HG03159 (cell line): ENCODE measurements at regions not wholly inside any gene's neighbourhood (a gene's known extent, or its start where the extent isn't known, plus 50 kb on each side); places are given as distances from the start of the nearest gene placed in this dataset.

Experiments used
- ATAC-seq: cut with Tn5 transposase; IDR thresholded peaks from one replicate; pipeline ENCODE4 v1.9.1; 2021; ENCODE audit warnings: mild to moderate bottlenecking, moderate library complexity; ENCODE audit not compliant: unreplicated experiment

DNA sequence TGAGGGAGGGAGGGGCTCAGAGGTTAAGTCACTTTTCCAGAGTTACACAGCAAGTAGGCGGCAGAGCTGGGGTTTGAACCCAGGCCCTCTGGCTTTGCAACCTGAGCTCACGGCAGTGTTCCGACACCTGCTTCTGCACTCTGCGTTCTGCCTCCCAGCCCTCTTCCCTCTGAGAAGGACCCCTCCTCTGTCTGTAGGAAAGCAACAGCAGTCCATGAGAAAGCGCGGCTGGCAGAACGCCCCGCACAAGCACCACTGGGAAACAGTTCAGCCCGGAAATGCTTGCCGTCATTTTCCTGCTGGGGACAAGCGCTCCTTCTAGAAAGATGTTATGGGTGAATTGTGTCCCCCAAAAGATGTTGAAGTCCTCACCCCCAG lies 241.1 kb downstream of the NPHP4 start:
- no peak for ATAC-seq

DNA sequence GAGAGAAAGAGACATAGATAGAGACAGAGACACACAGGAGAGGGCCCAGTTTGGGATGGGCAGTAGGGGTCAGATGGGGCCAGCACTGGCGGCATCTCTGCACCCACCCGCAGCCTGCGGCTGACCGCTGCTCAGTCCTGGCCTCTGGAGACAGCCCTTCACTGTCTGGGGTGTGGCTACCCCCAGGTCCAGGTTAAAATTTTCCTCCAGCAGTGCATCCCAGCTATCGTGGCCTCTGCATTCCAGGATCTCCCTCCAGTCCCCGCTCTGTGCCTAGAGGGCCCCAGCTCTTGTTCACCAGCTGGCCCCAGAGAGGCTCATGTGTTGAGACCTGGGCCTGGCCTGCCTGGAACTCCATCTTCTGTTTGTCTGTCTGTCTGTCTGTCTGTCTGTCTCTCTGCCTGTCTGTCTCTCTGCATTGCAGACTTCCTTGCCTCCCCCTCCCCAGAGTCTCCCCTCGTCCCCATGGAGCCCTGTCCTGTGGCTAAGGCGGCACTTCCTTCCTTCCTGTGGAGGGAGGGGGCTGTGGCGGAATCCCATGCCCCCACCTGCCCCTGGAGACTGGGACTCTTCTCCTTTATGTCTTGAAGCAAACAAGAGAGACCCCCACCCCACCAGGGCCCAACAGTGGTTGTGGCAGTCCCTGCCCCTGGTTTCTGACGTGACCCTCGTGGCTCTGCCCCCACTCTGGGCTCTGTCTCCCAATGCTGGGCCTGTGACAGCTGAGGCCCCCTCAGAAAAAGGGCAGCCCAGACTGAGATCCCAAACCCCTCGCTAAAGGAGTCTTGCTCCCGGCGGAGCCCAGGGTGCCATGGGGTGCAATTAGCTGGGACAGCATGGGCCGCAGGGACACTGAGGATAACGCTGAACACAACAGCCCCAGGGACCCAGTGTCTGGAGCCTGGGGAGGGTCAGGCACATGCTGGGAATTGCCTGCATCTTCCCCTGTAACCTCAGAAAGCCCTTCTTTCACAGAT lies 241.8 kb downstream of the NPHP4 start:
- no peak for ATAC-seq

DNA sequence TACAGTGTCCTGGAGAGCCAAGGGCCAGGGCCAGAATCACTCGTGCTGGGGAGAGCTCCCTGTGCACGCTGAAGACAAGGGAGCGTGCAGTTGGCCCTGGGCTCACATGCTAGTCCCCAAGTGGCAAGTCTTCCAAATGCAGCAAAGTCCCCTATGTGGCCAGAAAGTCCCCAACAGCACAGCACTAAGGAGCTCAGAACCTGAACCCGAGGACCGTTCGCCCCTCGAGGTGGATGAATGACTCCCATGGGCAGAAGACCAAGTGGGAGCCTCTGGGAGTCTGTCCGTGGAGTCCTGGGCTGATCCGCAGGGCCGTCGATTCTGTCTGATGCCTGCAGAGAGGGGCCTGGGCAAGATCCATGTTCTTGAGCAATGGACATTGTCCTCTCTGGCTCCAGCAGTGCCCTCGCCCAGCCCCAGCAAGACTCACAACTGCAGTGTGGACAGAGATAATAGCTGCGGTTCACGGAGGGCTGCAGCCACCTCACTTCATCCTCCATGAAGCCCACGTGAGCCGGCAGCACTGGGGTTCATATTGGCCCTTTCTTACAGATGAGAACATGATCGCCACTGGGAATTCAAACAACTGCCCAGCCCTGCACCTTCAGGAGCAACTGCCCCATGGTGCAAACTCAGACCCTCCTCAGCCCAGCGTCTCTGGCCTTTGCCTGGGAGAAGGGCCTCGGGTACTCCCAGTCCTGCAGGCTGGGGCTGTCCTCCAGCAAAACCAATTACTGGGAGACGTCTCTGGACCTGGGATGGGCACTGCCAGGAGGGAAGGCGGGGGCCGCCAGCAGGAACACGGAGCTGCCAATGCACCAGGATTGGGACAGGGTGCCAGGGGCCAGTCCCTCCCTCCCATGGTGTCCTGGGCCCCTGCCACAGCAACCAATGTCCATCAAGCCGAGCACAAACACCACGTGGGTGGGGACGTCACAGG lies 243.7 kb downstream of the NPHP4 start:
- no peak for ATAC-seq

DNA sequence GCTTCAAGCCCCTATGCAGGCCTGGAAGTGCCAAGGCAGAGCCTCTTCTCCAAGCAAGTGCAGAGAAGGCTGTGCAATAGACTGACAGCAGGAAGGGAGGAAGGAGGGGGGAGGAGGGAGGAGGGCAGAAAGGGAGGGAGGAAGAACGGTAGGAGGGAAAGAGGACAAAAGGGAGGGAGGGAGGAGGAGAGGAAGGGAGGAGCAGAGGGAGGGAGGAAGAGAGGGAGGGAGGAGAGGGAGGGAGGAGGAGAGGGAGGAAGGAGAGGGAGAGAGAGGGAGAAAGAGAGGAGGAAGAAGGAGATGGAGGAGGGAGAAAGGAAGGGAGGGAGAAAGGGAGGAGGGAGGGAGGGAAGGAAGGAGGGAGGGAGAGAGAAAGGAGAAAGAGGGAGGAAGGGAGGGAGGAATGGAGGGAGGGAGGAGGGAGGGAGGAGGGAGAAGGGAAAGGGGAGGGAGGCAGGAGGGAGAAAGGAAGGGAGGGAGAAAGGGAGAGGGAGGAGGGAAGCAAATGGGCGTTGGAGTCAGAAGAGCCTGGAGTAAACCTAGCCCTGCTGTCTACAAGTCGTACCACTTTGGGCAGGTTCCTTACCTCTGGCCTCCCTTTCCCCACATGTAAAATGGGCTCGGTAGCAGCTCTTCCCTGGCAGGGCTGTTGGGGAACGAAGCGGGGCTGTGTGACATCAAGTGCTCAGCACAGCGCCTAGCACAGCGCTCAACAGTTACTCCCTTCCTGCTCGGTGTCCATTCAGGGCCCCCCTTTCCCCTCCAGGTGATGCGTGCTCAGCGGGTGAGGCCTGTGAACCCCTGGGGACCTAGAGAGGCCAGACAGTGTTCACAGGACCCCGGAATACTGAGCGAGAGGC lies 244.6 kb downstream of the NPHP4 start:
- ATAC-seq: no peak

DNA sequence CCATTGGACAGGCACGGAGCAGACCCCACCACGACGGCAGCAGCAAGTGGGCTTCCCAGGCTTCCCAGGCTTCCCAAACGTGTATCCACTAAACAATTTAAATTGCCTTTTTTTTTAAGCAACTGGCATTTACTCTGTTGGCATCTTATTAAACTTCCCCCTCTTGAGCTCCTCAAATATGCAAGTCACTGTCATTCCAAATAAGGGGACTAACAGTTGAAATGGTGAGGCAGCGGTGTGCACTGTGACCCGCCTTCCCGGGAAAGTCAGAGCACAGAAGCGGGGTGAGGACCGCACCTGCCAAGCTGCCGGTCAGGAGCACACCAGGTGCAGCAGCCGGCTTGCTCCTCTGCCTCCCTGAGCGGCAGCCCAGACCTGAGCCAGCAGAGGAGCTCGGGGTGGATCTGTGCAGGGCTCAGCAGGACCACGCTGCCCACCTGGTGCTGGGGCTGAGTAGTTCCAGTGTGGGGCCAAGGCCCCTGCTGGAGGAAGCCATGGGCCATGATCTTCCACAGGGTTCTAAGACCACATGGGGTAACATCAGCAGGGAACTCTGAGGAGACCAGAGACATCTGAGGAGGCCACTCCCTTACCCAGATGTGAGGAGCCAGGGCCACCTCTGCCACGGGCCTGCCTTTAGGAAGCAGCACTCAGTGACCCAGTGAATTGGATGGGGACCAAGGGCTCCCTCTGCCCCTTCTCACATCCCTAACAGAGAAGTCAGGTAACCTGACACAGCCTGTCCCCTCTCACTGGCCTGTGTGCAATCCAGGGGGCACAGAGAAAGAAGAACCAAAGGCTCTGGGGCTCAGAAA lies 245.4 kb downstream of the NPHP4 start:
- no peak for ATAC-seq

DNA sequence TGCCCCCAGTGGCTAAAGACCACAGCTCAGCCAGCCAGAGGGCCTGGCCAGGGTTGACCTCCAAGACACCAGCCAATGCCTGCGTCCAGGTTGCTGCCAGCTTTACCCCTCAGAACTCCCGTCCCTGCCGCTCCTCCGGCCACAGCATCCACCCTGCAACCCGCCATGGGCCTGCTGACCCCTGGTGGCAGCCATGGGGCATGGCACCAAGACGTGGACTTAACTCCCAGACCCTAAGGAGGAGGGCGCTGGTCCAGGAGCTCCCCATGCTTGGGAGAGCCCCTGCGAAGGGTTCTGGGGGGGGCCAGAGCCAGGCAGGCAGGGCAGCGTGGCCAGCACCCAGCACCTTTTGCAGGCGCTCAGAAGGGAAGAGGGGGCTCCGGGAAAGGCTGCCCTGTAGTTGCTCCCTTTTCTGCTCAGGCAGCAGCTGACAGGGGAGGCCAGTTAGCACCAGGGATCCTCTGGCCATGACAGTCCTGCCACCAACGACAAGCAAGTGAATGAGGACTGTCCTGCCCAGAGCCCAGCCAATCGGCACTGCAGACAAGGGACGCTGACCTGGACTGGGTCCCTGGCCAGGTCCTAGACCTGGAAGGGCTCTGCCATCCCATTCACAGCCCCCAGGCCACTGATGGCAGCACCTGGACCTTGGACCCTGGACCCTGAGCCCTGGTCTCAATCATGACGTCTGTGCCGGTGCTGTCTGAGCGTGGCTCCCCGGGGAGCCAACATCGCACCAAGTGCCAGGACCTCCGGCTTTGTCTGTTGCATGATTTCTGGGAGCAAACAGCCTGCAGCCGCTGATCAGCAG lies 246.2 kb downstream of the NPHP4 start:
- peak; percentile 82 for ATAC-seq

DNA sequence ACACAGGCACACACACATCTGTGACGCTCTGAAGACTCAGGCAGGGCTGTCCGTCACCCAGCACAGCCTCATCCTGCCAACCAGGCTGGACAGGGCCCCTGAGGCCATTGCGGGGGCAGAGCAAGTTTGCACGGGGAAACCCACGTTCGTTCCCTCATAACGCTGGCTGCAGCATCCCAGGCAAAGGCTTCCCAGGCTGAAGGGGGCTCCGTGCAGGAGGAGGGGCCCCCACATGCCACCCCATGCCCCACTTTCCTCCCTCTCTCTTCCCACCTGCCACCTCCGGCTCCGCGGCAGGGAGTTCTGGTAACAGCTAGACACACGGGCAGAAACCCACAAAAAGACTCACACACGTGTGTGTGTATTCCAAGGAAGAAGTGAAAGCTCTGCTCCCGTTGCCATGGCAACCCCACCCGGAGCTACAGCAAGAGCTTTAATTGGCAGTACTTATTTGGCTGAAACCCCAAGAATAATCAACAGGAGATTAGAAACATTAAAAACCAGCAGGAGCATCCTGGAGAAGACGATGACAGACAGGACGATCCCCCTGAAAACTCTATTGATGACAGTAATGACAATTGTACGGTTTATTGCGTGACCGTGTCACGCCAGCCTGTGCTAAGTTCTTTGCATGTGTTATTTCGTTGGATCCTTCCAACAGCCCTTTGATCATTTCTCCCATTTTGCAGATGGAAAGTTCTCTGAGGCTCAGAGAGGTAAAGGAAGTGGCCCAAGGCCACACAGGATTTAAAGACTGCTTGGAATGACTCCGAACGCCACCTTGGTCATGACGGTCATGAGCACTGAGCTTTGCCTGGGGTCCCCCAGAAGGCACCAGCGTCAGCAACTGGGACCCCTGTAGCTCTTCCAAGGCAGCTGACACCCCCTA lies 247.1 kb downstream of the NPHP4 start:
- ATAC-seq: no peak

DNA sequence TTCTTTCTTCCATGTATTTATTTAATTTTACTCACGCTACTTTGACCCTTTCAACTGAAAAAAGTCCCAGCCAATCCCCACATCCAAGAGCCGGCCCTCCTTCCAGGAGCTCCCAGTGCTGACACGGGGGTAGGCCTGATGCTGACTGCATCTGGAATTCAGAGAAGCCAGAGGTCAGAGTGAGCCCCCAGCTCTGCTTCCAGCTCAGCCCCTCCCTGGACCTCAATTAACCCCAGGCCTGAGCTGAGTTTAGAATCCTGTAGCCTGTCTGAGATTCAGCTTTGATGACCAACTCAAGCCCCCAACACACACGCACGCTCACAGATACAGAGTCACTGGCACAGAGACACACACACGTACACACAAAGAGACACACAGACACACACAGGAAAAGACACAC lies 247.9 kb downstream of the NPHP4 start:
- no peak for ATAC-seq

DNA sequence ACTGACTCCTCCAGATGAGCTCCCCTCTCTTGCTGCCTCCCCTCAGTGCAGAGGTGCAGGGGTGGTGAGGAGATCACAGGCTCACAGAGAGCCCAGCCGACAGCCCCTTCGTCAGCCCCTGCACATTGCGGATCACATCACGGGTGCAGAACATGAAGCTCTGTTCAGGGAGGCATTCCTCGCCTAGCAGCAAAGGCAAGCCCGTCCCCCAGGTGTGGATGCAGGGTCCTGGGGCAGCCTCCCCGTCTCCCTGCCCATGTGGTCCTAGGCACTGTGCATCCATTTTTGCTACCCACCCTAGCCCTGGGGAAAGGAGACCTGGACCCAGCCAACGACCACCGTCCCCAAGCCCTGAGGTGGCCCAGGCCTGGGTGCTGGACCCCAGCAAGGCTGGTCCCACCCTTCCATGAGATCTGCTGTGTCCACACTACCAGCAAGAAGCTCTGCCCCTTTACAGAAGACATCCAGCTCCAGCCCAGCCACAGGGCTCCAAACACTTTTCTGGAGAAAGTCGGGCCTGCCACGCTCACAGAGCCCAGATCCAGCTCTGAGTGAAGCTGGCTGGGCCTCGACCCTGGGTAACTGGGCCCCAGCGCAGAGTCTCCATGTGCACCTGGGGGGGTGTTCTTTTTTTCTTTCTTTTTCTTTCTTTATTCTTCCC lies 248.7 kb downstream of the NPHP4 start:
- no peak for ATAC-seq

DNA sequence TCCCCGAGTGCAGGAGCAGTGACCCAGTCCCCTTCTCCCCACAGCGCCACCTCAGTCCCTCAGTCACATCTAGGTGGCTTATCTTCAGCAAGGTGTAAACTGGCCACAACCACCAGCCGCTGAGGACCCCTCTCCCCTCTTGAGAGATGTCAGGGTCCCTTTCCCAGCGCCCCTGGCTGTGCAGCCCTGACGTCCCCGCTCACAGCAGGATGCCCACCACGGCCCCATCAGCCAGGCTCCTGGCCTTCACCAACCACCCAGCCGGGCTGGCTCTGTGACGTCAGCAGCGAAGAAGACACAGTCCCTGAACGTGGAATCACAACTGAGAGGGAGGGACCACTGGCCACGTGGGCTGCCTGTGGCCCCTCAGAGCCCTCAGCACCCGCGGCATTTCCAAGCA lies 249.4 kb downstream of the NPHP4 start:
- no peak for ATAC-seq

DNA sequence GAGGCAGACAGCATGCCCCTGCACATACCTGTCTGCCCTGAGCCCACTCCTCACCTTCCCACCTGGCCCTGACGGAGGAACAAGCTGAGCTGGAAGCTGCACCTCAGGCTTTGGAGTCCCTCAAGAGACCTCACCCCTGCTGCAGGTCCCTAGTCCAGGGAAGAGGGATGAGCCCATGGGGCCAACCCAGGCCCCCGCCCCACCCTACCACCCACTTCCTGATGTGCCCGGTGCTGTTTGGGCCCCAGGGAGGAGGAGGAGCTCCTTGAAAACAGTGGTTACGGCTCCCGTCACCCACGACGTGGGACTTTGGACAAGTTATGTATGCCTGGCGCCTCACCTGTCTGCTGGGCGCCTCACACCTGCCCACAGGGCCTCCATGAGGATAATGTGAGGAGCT lies 250.2 kb downstream of the NPHP4 start:
- ATAC-seq: no peak

DNA sequence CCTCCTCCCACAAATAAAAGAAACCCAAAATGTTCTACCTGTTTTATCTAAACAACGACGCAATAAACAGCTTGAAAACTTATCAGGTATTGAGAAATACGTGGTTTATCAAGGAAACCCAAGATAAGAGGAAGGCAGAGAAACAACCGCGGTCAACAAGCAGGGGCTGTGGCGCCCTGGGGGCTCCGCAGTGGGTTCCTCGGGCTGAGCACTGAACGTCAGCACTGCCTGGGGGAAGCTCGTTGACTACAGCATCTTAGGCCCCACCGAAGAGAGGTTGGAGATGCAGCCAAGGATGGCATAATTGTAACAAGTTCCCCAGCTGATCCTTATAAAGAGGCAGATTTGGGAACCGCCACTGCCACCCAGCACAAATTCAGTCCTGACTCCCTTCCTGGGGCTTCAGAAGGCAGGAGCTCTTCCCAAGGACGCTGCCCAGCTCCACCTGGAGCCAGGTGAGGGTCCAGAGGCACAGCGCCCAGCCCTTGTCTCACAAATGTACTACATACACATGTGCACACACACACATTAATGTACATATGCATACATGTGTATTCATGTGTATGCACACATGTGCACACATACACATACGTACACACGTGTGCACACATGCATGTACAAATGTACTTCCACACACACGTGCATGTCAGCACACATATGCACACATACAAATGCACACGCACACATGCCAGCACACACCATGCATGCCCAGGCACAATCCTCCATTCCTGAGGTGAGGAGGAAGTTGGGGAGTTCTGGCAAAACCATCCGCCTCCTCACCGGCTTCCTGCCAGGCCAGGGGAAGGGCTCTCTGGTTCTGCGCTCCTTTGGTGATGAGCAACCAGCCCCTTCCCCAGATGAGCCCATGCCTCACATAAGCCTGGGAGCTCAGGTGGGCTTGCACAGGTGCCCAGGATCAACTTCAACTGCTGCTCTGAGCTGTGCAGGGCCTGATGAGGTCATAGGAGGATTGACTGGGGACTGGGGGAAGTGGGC lies 251.1 kb downstream of the NPHP4 start:
- ATAC-seq: no peak

DNA sequence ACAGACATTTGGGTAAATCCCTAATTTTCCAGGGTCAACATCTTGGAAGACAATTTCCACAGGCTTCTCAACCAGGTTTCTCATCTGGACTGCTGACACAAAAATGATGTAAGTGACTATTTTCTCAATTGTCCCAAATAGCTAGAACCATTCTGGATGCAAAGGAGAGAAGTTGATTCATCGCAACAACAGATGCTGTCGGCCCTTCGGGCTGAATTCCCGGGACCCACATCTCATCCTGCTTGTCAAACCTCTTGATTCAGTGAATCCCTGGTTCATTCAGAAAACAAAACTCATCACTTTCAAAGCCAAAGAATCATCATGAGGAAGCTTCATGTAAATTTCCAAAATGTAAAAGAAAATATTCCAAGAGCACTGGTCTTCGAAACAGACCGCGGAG lies 251.8 kb downstream of the NPHP4 start:
- ATAC-seq: no peak

DNA sequence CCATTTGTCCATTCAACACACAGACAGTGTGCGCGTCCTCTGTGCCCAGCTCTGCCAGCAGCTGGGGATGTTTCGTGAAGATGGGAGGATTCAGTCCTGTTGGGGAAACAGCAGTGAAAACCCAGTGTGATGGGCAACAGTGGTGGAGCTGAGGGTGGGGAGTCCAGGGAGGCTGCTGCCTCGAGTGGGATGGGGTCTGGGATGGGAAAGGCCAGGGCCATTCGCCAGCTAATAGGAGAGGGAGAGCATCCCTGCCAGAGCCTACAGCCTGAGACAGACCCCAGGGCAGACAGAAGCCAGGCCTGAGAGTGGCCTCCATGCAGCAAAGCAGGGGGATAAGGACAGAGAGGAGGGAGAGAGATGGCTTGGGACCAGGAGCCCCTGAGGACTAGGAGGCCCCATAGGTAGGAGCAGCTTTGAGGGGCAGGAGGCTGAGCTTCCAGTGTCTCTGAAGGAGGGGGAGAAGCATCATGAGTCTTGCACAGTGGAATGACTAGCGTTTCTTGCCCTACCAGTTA lies 252.6 kb downstream of the NPHP4 start:
- ATAC-seq: no peak

DNA sequence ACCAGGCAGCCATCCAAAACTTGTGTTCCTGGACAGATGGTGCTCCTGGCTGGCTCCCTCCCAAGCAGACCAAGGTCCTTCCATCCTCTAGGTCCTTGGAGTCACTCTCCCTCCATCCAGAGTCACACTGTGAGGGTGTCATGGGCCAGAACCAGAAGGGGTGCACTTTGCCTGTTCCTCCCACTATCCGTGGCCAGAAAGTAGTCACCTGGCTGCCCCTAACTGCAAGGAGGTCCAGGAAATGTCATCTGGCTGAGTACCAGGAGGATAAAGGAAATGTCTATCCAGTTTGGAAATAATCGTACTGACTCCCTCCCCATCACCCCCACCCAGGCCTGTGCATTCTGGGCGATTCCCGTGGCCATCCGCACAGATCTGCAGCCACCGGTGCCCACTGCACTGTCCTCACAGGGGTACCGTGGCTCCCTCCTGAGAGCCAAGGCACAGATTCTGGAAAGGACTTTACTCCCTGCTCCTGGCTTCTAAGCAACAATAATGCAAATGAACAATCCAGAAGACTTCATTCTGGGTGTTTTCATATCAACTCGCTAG lies 253.2 kb downstream of the NPHP4 start:
- no peak for ATAC-seq

DNA sequence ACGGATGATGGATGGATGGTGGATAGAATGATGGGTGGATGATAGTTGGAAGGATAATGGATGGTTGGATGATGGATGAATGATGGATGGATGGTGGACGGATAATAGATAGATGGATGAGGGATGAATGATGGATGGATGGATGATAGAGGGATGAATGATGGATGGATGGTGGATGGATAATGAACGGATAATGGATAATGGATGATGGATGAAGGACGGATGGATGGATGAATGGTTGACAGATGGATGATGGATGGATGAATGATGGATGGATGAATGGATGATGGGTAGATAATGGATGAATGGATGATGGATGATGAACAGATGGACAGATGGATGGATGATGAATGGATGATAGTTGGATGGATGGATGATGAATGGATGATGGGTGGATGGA lies 255.1 kb downstream of the NPHP4 start:
- ATAC-seq: no peak
